ENCODE measurements at regions not wholly inside any gene's neighbourhood (a gene's known extent, or its start where the extent isn't known, plus 50 kb on each side); places are given as distances from the start of the nearest gene placed in this dataset.

- DNase-seq (ENCODE audit: low read depth, low spot score) (no peak), ATAC-seq (no peak), FAIRE-seq (no peak)
- RAD21 ChIA-PET (ENCODE audit: unreplicated experiment): no interaction called here
- Histone ChIP-seq H3K4me2 (ENCODE audit: control insufficient read depth, insufficient read depth) (no peak overlapping the region), H3K4me3 (no peak overlapping the region), H3K79me2 (ENCODE audit: control insufficient read depth, insufficient read depth, low read length) (no peaks in the 10 kb centered on the region), H2AFZ (ENCODE audit: control insufficient read depth, low read depth, low read length) (no peak overlapping the region), H4K20me1 (ENCODE audit: control insufficient read depth, insufficient read depth) (no peaks in the 10 kb centered on the region), H3K9ac (ENCODE audit: control insufficient read depth, insufficient read depth, low read length) (no peak overlapping the region), H3K36me3 (ENCODE audit: control insufficient read depth in 2 of 2, insufficient read depth in 2 of 2, low read length in 1 of 2) (no peaks in the 10 kb centered on the region), H3K27ac (ENCODE audit: control insufficient read depth, insufficient read depth) (no peak overlapping the region), H3K4me1 (ENCODE audit: control insufficient read depth, insufficient read depth, low read length) (no peaks in the 10 kb centered on the region), H3K9me3 (replicated peaks; ENCODE audit: control insufficient read depth, insufficient read depth, low read length) (no peaks in the 10 kb centered on the region), H3K27me3 (replicated peaks in 1 of 2; ENCODE audit: control insufficient read depth in 2 of 2, insufficient read depth in 2 of 2, low read length in 1 of 2) (no peaks in the 10 kb centered on the region)
- SMC1A ChIA-PET (ENCODE audit: uncharacterized antibody, unreplicated experiment): no interaction called here
- no TSS peak for BruUV-seq (replicated peaks)
- TF ChIP-seq ETV6 (conservative IDR thresholded peaks at IDR 0.05 in 1 of 2, IDR thresholded peaks at IDR 0.05 in 1 of 2; ENCODE audit: borderline replicate concordance in 1 of 2, low read depth in 1 of 2): no peak
- no peak for TF ChIP-seq ESRRA (IDR thresholded peaks at IDR 0.05; ENCODE audit: low read length)
- no peak for TF ChIP-seq ZNF217 (IDR thresholded peaks at IDR 0.05)
- TF ChIP-seq SP1 (IDR thresholded peaks at IDR 0.05; ENCODE audit: low read depth, low read length): no peak
- no peak for TF ChIP-seq CBFB (IDR thresholded peaks at IDR 0.05; ENCODE audit: low read depth)
- TF ChIP-seq MYC (IDR thresholded peaks at IDR 0.05; ENCODE audit: insufficient read depth, insufficient read length, insufficient replicate concordance, low read length, severe bottlenecking): no peak
- TF ChIP-seq TARDBP (IDR thresholded peaks at IDR 0.05; ENCODE audit: borderline replicate concordance): no peak
- no peak for TF ChIP-seq BHLHE40 (IDR thresholded peaks at IDR 0.05; ENCODE audit: borderline replicate concordance in 1 of 2, low read depth in 2 of 2, low read length in 1 of 2)
- no peak for TF ChIP-seq EED (IDR thresholded peaks at IDR 0.05; ENCODE audit: low read depth)
- TF ChIP-seq, protein P1, sequence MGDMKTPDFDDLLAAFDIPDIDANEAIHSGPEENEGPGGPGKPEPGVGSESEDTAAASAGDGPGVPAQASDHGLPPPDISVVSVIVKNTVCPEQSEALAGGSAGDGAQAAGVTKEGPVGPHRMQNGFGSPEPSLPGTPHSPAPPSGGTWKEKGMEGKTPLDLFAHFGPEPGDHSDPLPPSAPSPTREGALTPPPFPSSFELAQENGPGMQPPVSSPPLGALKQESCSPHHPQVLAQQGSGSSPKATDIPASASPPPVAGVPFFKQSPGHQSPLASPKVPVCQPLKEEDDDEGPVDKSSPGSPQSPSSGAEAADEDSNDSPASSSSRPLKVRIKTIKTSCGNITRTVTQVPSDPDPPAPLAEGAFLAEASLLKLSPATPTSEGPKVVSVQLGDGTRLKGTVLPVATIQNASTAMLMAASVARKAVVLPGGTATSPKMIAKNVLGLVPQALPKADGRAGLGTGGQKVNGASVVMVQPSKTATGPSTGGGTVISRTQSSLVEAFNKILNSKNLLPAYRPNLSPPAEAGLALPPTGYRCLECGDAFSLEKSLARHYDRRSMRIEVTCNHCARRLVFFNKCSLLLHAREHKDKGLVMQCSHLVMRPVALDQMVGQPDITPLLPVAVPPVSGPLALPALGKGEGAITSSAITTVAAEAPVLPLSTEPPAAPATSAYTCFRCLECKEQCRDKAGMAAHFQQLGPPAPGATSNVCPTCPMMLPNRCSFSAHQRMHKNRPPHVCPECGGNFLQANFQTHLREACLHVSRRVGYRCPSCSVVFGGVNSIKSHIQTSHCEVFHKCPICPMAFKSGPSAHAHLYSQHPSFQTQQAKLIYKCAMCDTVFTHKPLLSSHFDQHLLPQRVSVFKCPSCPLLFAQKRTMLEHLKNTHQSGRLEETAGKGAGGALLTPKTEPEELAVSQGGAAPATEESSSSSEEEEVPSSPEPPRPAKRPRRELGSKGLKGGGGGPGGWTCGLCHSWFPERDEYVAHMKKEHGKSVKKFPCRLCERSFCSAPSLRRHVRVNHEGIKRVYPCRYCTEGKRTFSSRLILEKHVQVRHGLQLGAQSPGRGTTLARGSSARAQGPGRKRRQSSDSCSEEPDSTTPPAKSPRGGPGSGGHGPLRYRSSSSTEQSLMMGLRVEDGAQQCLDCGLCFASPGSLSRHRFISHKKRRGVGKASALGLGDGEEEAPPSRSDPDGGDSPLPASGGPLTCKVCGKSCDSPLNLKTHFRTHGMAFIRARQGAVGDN (IDR thresholded peaks at IDR 0.05): no peak
- TF ChIP-seq DPF2 (IDR thresholded peaks at IDR 0.05): no peak
- no peak for TF ChIP-seq BRCA1 (IDR thresholded peaks at IDR 0.05; ENCODE audit: low read depth, low read length)
- TF ChIP-seq NFIC (IDR thresholded peaks at IDR 0.05; ENCODE audit: low read depth, low read length): no peak
- TF ChIP-seq SMAD1 (IDR thresholded peaks at IDR 0.05; ENCODE audit: low read depth, partially characterized antibody): no peak
- TF ChIP-seq MEF2A (IDR thresholded peaks at IDR 0.05; ENCODE audit: insufficient read depth, low read depth, low read length): no peak
- TF ChIP-seq FOXK2 (IDR thresholded peaks at IDR 0.05): no peak
- TF ChIP-seq FOXM1 (IDR thresholded peaks at IDR 0.05; ENCODE audit: low read depth, low read length): no peak
- TF ChIP-seq POLR2A (IDR thresholded peaks at IDR 0.05; ENCODE audit: low read depth, low read length): no peak
- TF ChIP-seq CHD1 (IDR thresholded peaks at IDR 0.05; ENCODE audit: low read depth, low read length): no peak
- POLR2A ChIA-PET: no interaction called here
- CTCF ChIA-PET: no interaction called here
- intact Hi-C loops (cut with micrococcal nuclease; ENCODE audit: unreplicated experiment): no loop called here
- 0% methylated on average over 1 of the region's 1 CpG for WGBS (ENCODE audit: insufficient coverage, insufficient replicate concordance, low lambda C conversion rate, missing lambda C conversion rate)
- in situ Hi-C loops (cut with MboI): no loop called here
These were observed 415.9 kb downstream of the GPAM start for GRCh38 chr10:111767661-111768060.
